Right lobe of liver (tissue), 4 donors: ENCODE measurements at regions not wholly inside any gene's neighbourhood (a gene's known extent, or its start where the extent isn't known, plus 50 kb on each side); places are given as distances from the start of the nearest gene placed in this dataset.

Source experiments
- CTCF ChIP-seq, 4 donors: fragments of 200-600 bp in 3 of 4; fragments of 450-650 bp in 1 of 4; IDR thresholded peaks; one replicate each; pipeline versions ENCODE4 v1.5.1 to v1.8.0; 2016 to 2022; ENCODE audit warnings: antibody characterized with exemption in 4 of 4, mild to moderate bottlenecking in 2 of 4
- POLR2A ChIP-seq: fragments of 450-650 bp; IDR thresholded peaks from one replicate; pipeline ENCODE4 v1.6.1; 2017; ENCODE audit warnings: antibody characterized with exemption, mild to moderate bottlenecking
- donor health status: DM: no; HTN: no; CAD: no.
- donor health status: DM: no; HTN: no; CAD: no.
- donor health status: DM: no; HTN: yes; CAD: no.

- no peak for TF ChIP-seq POLR2A
- no peak for TF ChIP-seq CTCF (IDR thresholded peaks at IDR 0.05)
Measured at GRCh38 chr5:147162740-147163139, 72.1 kb upstream of the STK32A start.
